Cerebellar cortex (tissue), 1 donor: ENCODE measurements at regions not wholly inside any gene's neighbourhood (a gene's known extent, or its start where the extent isn't known, plus 50 kb on each side); places are given as distances from the start of the nearest gene placed in this dataset.
"Not testable (repeated sequence)": the region's sequence is repeated elsewhere in the genome, so short reads cannot be mapped to it uniquely, and the experiment has no call there.

ENCODE experiments used
- DNase-seq: peaks from one replicate; pipeline ENCODE4 v3.0.0-alpha.2; 2015; ENCODE audit warnings: low spot score

- no peak for DNase-seq
These were observed 147.4 kb upstream of the RPS23 start for GRCh38 chr5:82425591-82425990.

- no peak for DNase-seq
These were observed 146.1 kb upstream of the RPS23 start for GRCh38 chr5:82424211-82424610.

- no peak for DNase-seq
These were observed 144.6 kb upstream of the RPS23 start for GRCh38 chr5:82422751-82423181.

- DNase-seq, result no peak
These were observed 144.0 kb upstream of the RPS23 start for GRCh38 chr5:82422001-82422740.

GRCh38 chr5:82421119-82421518 lies 143.0 kb upstream of the RPS23 start:
- DNase-seq, result no peak

GRCh38 chr5:82420524-82420923 lies 142.4 kb upstream of the RPS23 start:
- DNase-seq, result not testable (repeated sequence)

GRCh38 chr5:82419559-82420332 lies 141.6 kb upstream of the RPS23 start:
- no peak for DNase-seq

- no peak for DNase-seq
These were observed 140.4 kb upstream of the RPS23 start for GRCh38 chr5:82418608-82418950.

- no peak for DNase-seq
These were observed 139.8 kb upstream of the RPS23 start for GRCh38 chr5:82417776-82418607.

- DNase-seq, result no peak
These were observed 138.4 kb upstream of the RPS23 start for GRCh38 chr5:82416512-82416911.

GRCh38 chr5:82414041-82414388 lies 135.9 kb upstream of the RPS23 start:
- no peak for DNase-seq

- DNase-seq, result no peak
These were observed 135.3 kb upstream of the RPS23 start for GRCh38 chr5:82413302-82414040.

- no peak for DNase-seq
These were observed 129.9 kb upstream of the RPS23 start for GRCh38 chr5:82408033-82408432.

- no peak for DNase-seq
These were observed 128.1 kb upstream of the RPS23 start for GRCh38 chr5:82406205-82406773.

GRCh38 chr5:82405618-82406204 lies 127.6 kb upstream of the RPS23 start:
- no peak for DNase-seq

- no peak for DNase-seq
These were observed 127.0 kb upstream of the RPS23 start for GRCh38 chr5:82405161-82405560.

- no peak for DNase-seq
These were observed 126.3 kb upstream of the RPS23 start for GRCh38 chr5:82404382-82404945.

- DNase-seq, result no peak
These were observed 125.6 kb upstream of the RPS23 start for GRCh38 chr5:82403724-82404123.

GRCh38 chr5:82403026-82403425 lies 124.9 kb upstream of the RPS23 start:
- no peak for DNase-seq

- no peak for DNase-seq
These were observed 121.0 kb upstream of the RPS23 start for GRCh38 chr5:82399111-82399510.

GRCh38 chr5:82397741-82398320 lies 119.7 kb upstream of the RPS23 start:
- DNase-seq, result no peak
